ENCODE measurements at regions not wholly inside any gene's neighbourhood (a gene's known extent, or its start where the extent isn't known, plus 50 kb on each side); places are given as distances from the start of the nearest gene placed in this dataset.
"Not testable (repeated sequence)": the region's sequence is repeated elsewhere in the genome, so short reads cannot be mapped to it uniquely, and the experiment has no call there.

- H3K4me3 ChIP-seq (ENCODE audit: low read length): no peak overlapping the region
Observed at GRCh38 chrX:17968367-17968766, 107.3 kb upstream of the RAI2 start.

GRCh38 chrX:17967888-17968287, 106.8 kb upstream of the RAI2 start:
- no peak overlapping the region for H3K9ac ChIP-seq (ENCODE audit: low read depth, low read length)
- no peaks in the 10 kb centered on the region for H3K9me3 ChIP-seq (replicated peaks; ENCODE audit: low read length)
- no peak overlapping the region for H3K4me3 ChIP-seq (ENCODE audit: low read length)
- H3K4me2 ChIP-seq (ENCODE audit: low read length): no peak overlapping the region
- no peaks in the 10 kb centered on the region for H3K4me1 ChIP-seq (ENCODE audit: control insufficient read depth, insufficient read depth, low read length)
- H3K27me3 ChIP-seq (ENCODE audit: control insufficient read depth, insufficient read depth, low read length): no peaks in the 10 kb centered on the region
- H3K36me3 ChIP-seq (ENCODE audit: insufficient read depth, low read length): no peaks in the 10 kb centered on the region

More at GRCh38 chrX:17968367-17968766, 107.3 kb upstream of the RAI2 start:
- H3K27me3 ChIP-seq (ENCODE audit: control insufficient read depth, insufficient read depth, low read length): no peaks in the 10 kb centered on the region
- H3K4me1 ChIP-seq (ENCODE audit: control insufficient read depth, insufficient read depth, low read length): no peaks in the 10 kb centered on the region
- no peak overlapping the region for H3K4me2 ChIP-seq (ENCODE audit: low read length)
- H3K9ac ChIP-seq (ENCODE audit: low read depth, low read length): no peak overlapping the region
- no peaks in the 10 kb centered on the region for H3K9me3 ChIP-seq (replicated peaks; ENCODE audit: low read length)
- no peaks in the 10 kb centered on the region for H3K36me3 ChIP-seq (ENCODE audit: insufficient read depth, low read length)

GRCh38 chrX:17964871-17965270, 103.8 kb upstream of the RAI2 start:
- Histone ChIP-seq H3K4me3 (ENCODE audit: low read length) (no peak overlapping the region), H3K4me1 (ENCODE audit: control insufficient read depth, insufficient read depth, low read length) (no peaks in the 10 kb centered on the region), H3K9me3 (replicated peaks; ENCODE audit: low read length) (no peaks in the 10 kb centered on the region), H3K27me3 (ENCODE audit: control insufficient read depth, insufficient read depth, low read length) (no peaks in the 10 kb centered on the region), H3K36me3 (ENCODE audit: insufficient read depth, low read length) (no peaks in the 10 kb centered on the region), H3K9ac (ENCODE audit: low read depth, low read length) (no peak overlapping the region), H3K4me2 (ENCODE audit: low read length) (no peak overlapping the region)

GRCh38 chrX:17960891-17961290, 99.8 kb upstream of the RAI2 start:
- Histone ChIP-seq H3K36me3 (ENCODE audit: insufficient read depth, low read length) (no peaks in the 10 kb centered on the region), H3K27me3 (ENCODE audit: control insufficient read depth, insufficient read depth, low read length) (no peaks in the 10 kb centered on the region), H3K9me3 (replicated peaks; ENCODE audit: low read length) (no peaks in the 10 kb centered on the region), H3K4me2 (ENCODE audit: low read length) (no peak overlapping the region), H3K9ac (ENCODE audit: low read depth, low read length) (no peak overlapping the region), H3K4me3 (ENCODE audit: low read length) (no peak overlapping the region), H3K4me1 (ENCODE audit: control insufficient read depth, insufficient read depth, low read length) (no peaks in the 10 kb centered on the region)

- Histone ChIP-seq H3K4me2 (ENCODE audit: low read length) (no peak overlapping the region), H3K4me1 (ENCODE audit: control insufficient read depth, insufficient read depth, low read length) (no peaks in the 10 kb centered on the region), H3K36me3 (ENCODE audit: insufficient read depth, low read length) (no peaks in the 10 kb centered on the region), H3K4me3 (ENCODE audit: low read length) (no peak overlapping the region), H3K9me3 (replicated peaks; ENCODE audit: low read length) (no peaks in the 10 kb centered on the region), H3K9ac (ENCODE audit: low read depth, low read length) (no peak overlapping the region), H3K27me3 (ENCODE audit: control insufficient read depth, insufficient read depth, low read length) (no peaks in the 10 kb centered on the region)
Observed at GRCh38 chrX:17944833-17945497, 83.9 kb upstream of the RAI2 start.

GRCh38 chrX:17941171-17941570, 80.1 kb upstream of the RAI2 start:
- not testable (repeated sequence) for H3K4me1 ChIP-seq (ENCODE audit: control insufficient read depth, insufficient read depth, low read length); H3K4me3 ChIP-seq (ENCODE audit: low read length); H3K36me3 ChIP-seq (ENCODE audit: insufficient read depth, low read length); H3K27me3 ChIP-seq (ENCODE audit: control insufficient read depth, insufficient read depth, low read length); H3K9me3 ChIP-seq (replicated peaks; ENCODE audit: low read length); H3K9ac ChIP-seq (ENCODE audit: low read depth, low read length); H3K4me2 ChIP-seq (ENCODE audit: low read length)

GRCh38 chrX:17939724-17940123, 78.6 kb upstream of the RAI2 start:
- Histone ChIP-seq H3K36me3 (ENCODE audit: insufficient read depth, low read length) (no peaks in the 10 kb centered on the region), H3K9me3 (replicated peaks; ENCODE audit: low read length) (no peaks in the 10 kb centered on the region), H3K4me2 (ENCODE audit: low read length) (no peak overlapping the region), H3K27me3 (ENCODE audit: control insufficient read depth, insufficient read depth, low read length) (no peaks in the 10 kb centered on the region), H3K4me3 (ENCODE audit: low read length) (no peak overlapping the region), H3K9ac (ENCODE audit: low read depth, low read length) (no peak overlapping the region), H3K4me1 (ENCODE audit: control insufficient read depth, insufficient read depth, low read length) (no peaks in the 10 kb centered on the region)

- no peak overlapping the region for H3K4me3 ChIP-seq (ENCODE audit: low read length)
Observed at GRCh38 chrX:17933856-17934255, 72.8 kb upstream of the RAI2 start.

GRCh38 chrX:17932781-17933180, 71.7 kb upstream of the RAI2 start:
- no peaks in the 10 kb centered on the region for H3K9me3 ChIP-seq (replicated peaks; ENCODE audit: low read length)
- no peak overlapping the region for H3K9ac ChIP-seq (ENCODE audit: low read depth, low read length)
- H3K4me1 ChIP-seq (ENCODE audit: control insufficient read depth, insufficient read depth, low read length): no peaks in the 10 kb centered on the region
- H3K4me3 ChIP-seq (ENCODE audit: low read length): no peak overlapping the region
- H3K4me2 ChIP-seq (ENCODE audit: low read length): no peak overlapping the region
- H3K36me3 ChIP-seq (ENCODE audit: insufficient read depth, low read length): no peaks in the 10 kb centered on the region
- H3K27me3 ChIP-seq (ENCODE audit: control insufficient read depth, insufficient read depth, low read length): no peaks in the 10 kb centered on the region

More at GRCh38 chrX:17933856-17934255, 72.8 kb upstream of the RAI2 start:
- Histone ChIP-seq H3K27me3 (ENCODE audit: control insufficient read depth, insufficient read depth, low read length) (no peaks in the 10 kb centered on the region), H3K4me1 (ENCODE audit: control insufficient read depth, insufficient read depth, low read length) (no peaks in the 10 kb centered on the region), H3K9me3 (replicated peaks; ENCODE audit: low read length) (no peaks in the 10 kb centered on the region), H3K9ac (ENCODE audit: low read depth, low read length) (no peak overlapping the region), H3K36me3 (ENCODE audit: insufficient read depth, low read length) (no peaks in the 10 kb centered on the region), H3K4me2 (ENCODE audit: low read length) (no peak overlapping the region)

- H3K27me3 ChIP-seq (ENCODE audit: control insufficient read depth, insufficient read depth, low read length): no peaks in the 10 kb centered on the region
- no peaks in the 10 kb centered on the region for H3K36me3 ChIP-seq (ENCODE audit: insufficient read depth, low read length)
- no peak overlapping the region for H3K9ac ChIP-seq (ENCODE audit: low read depth, low read length)
- H3K4me1 ChIP-seq (ENCODE audit: control insufficient read depth, insufficient read depth, low read length): no peaks in the 10 kb centered on the region
- no peak overlapping the region for H3K4me2 ChIP-seq (ENCODE audit: low read length)
- no peaks in the 10 kb centered on the region for H3K9me3 ChIP-seq (replicated peaks; ENCODE audit: low read length)
- no peak overlapping the region for H3K4me3 ChIP-seq (ENCODE audit: low read length)
Observed at GRCh38 chrX:17931855-17932254, 70.8 kb upstream of the RAI2 start.

- Histone ChIP-seq H3K4me3 (ENCODE audit: low read length) (no peak overlapping the region), H3K36me3 (ENCODE audit: insufficient read depth, low read length) (no peaks in the 10 kb centered on the region), H3K9me3 (replicated peaks; ENCODE audit: low read length) (no peaks in the 10 kb centered on the region), H3K4me2 (ENCODE audit: low read length) (no peak overlapping the region), H3K4me1 (ENCODE audit: control insufficient read depth, insufficient read depth, low read length) (no peaks in the 10 kb centered on the region), H3K27me3 (ENCODE audit: control insufficient read depth, insufficient read depth, low read length) (no peaks in the 10 kb centered on the region), H3K9ac (ENCODE audit: low read depth, low read length) (no peak overlapping the region)
Observed at GRCh38 chrX:17930850-17931249, 69.8 kb upstream of the RAI2 start.

- Histone ChIP-seq H3K4me1 (ENCODE audit: control insufficient read depth, insufficient read depth, low read length) (no peaks in the 10 kb centered on the region), H3K4me3 (ENCODE audit: low read length) (no peak overlapping the region), H3K9ac (ENCODE audit: low read depth, low read length) (no peak overlapping the region), H3K4me2 (ENCODE audit: low read length) (no peak overlapping the region), H3K27me3 (ENCODE audit: control insufficient read depth, insufficient read depth, low read length) (no peaks in the 10 kb centered on the region), H3K36me3 (ENCODE audit: insufficient read depth, low read length) (no peaks in the 10 kb centered on the region), H3K9me3 (replicated peaks; ENCODE audit: low read length) (no peaks in the 10 kb centered on the region)
Observed at GRCh38 chrX:17923546-17923945, 62.4 kb upstream of the RAI2 start.

All from skeletal muscle satellite cell (primary cell).